Fibroblast of mammary gland (primary cell): ENCODE measurements at regions not wholly inside any gene's neighbourhood (a gene's known extent, or its start where the extent isn't known, plus 50 kb on each side); places are given as distances from the start of the nearest gene placed in this dataset.

Experiments
- DNase-seq: peaks from one replicate; pipeline ENCODE4 v3.0.0-alpha.2; 2010; ENCODE audit warnings: low read depth
- H3K4me3 ChIP-seq: 2 replicates; pipeline ENCODE4 v1.5.1; 2011; ENCODE audit warnings: low read depth, mild to moderate bottlenecking, low read length, moderate library complexity; ENCODE audit not compliant: control insufficient read depth
- CTCF ChIP-seq: conservative IDR thresholded peaks from 2 replicates; pipeline ENCODE4 v1.5.1; 2011; ENCODE audit warnings: low read depth, low read length, inconsistent platforms; ENCODE audit not compliant: control insufficient read depth, insufficient read depth

DNA sequence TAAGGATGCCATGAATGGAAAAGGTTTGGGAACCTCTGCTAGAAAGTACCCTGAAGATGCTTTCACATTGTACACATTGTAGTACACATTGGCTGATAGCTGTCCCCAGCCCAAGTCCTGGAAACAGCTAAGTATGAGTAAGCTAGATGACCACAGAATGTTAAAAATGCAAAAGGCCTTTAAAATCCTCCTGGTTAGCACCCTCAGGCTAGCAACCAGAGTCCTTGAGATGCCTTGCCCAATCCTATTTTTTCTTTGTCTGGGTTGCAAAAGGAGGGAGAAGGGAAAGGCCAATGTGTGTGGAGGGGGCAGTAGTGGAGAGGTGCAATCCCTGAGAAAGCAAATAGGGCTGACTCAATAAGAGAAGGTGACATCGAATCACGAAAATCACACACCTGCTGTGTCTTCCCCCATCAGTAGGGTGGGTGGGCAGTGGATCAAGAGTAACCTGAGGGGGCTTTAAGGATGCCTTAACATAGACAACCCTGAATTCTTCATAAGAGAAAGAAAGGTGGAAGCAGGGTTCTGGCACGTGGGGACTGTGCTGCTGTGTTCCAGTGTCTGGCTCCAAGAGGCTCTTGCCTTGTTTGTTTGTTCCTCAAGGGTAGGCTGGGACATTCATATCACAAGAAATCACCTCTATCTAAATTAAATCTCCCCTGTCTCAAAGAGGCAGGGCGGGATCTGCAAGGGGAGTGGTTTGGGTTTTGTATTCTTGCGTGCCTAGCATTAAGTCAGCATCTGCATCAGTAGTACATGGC, 266.2 kb upstream of the PLXNA2 start:
- no peak for DNase-seq
- no peak overlapping the region for H3K4me3 ChIP-seq
- TF ChIP-seq CTCF: no peak

DNA sequence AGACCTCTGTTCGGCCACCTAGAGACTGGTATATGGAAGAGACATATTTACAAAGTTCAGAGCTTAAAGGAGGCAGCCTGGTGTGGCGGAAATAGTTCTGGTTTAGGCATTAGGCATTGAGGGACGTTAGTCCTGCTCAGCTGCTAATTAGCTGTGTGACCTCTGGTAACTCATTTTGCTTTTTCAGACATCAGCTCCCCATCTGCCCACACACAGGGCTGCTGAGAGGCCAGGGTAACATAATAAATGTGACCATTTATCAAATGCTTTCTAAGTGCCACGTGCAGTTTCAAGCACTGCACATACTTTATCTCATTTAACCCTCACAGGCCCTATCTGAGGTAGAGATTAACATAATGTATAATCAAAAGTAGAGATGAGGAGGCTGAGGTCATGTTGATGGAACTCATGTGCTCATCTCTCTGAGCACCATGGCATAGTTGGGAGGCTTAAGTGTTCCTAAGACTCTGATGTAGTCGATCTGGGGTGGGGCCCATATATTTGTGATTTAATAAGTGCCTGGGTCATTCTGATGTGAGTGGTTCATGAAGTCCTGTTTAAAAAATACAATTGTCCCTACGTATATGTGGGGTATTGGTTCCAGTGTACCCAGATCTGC, 267.2 kb upstream of the PLXNA2 start:
- TF ChIP-seq CTCF: no peak
- H3K4me3 ChIP-seq: no peak overlapping the region
- DNase-seq: no peak

DNA sequence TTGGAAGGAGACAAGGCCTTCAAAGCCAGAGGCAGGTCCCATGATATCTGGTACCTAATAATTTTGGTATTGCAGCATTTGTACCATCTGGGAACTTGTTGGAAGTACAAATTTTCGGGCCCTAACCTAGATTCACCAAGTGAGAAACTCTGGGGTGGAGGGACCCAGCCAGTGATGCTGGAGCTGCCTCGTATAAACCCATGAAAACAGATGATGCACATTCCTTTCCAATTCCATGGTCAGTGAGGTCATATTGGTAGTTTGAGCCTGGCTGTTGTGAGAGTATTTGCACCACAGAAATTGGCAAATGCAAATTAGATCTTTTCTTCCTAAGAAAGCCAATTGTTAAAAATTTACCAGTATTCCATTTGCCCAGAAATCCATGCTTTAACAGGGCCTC, 269.6 kb upstream of the PLXNA2 start:
- no peak for TF ChIP-seq CTCF
- no peak overlapping the region for H3K4me3 ChIP-seq
- no peak for DNase-seq

- H3K4me3 ChIP-seq: no peak overlapping the region
Observed at GRCh38 chr1:208515129-208515528, 270.9 kb upstream of the PLXNA2 start.

DNA sequence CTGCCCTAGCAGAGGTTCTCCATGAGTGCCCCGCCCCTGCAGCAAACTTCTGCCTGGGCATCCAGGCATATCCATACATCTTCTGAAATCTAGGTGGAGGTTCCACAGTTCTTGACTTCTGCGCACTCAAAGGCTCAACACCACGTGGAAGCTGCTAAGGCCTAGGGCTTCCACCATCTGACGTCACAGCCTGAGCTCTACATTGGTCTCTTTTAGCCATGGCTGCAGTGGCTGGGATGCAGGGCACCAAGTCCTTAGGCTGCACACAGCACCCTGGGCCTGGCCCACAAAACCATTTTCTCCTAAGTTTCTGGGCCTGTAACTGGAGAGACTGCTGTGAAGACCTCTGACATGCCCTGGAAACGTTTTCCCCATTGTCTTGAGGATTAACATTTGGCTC, 272.6 kb upstream of the PLXNA2 start:
- no peak for TF ChIP-seq CTCF
- H3K4me3 ChIP-seq: no peak overlapping the region
- DNase-seq: no peak

More at GRCh38 chr1:208515129-208515528, 270.9 kb upstream of the PLXNA2 start:
- TF ChIP-seq CTCF: no peak
- no peak for DNase-seq

DNA sequence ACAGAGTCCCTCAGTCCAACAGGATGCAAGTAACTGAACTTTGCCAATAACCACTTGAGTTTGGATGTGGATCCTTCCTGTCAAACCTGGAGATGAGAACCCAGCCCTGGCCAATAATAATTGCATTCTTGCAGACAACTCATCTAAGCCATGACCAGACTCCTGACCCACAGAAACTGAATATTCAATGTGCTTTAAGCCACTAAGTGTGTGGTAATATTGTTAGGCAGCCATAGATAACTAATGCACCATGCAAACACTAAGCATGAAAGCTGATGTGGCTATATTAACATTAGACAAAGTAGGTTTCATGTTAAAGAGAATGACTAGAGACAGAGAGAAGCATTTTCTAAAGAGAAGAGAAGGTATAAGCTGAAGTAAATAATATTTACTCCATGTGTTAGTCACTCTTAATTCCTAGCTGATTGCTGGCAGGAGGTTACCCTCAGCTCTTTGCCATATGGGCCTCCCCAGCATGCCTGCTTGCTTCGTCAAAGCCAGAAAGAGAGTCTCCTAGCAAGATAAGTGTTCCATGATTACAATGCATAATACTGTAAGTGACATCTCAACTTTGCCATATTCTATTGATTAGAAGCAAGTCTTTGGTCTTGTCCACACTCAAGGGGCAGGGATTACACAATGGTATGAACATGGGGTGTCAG, 276.4 kb upstream of the PLXNA2 start:
- no peak for DNase-seq
- H3K4me3 ChIP-seq: no peak overlapping the region
- TF ChIP-seq CTCF: no peak
